ENCODE measurements at regions not wholly inside any gene's neighbourhood (a gene's known extent, or its start where the extent isn't known, plus 50 kb on each side); places are given as distances from the start of the nearest gene placed in this dataset.

- Histone ChIP-seq H3K27ac (no peak overlapping the region), H3K27me3 (no peaks in the 10 kb centered on the region), H3K4me1 (no peaks in the 10 kb centered on the region), H3K36me3 (no peaks in the 10 kb centered on the region), H3K9me3 (no peaks in the 10 kb centered on the region), H3K4me3 (no peak overlapping the region)
- DNase-seq (no peak), ATAC-seq (no peak)
- in situ Hi-C loops (cut with MboI; ENCODE audit: low sequenced_read_pairs in 4 of 4) = no loop called here
- intact Hi-C loops (cut with DNase I; ENCODE audit: low total_unique reads) = no loop called here
- no peak for TF ChIP-seq POLR2A (IDR thresholded peaks at IDR 0.05)
- TF ChIP-seq CTCF (IDR thresholded peaks at IDR 0.05 in 4 of 5, conservative IDR thresholded peaks at IDR 0.05 in 1 of 5) = no peak
These were observed 389.1 kb upstream of the TENM4 start for GRCh38 chr11:79829891-79830290.

DNA sequence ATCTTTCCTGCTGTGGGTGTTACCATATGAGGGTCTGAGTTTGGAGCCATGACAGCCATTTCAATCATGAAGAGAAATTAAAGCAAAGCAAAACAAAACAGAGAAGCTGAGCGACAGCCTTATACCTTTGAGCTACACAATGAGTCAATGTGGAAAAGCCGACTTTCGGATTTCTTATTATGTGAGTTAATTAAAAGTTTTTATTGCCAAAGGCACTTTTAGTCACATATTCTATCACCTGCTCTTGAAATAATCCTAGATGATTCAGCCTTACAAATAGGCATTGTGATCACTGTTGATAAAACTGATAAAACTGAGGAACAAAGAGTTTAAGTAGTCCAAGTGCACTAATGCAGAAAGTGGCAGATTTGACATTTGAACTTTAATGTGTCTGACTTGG lies 381.9 kb upstream of the TENM4 start:
- Histone ChIP-seq H3K36me3 (no peaks in the 10 kb centered on the region), H3K27me3 (no peaks in the 10 kb centered on the region), H3K4me1 (no peaks in the 10 kb centered on the region), H3K9me3 (no peaks in the 10 kb centered on the region), H3K4me3 (no peak overlapping the region), H3K27ac (no peak overlapping the region)
- no peak for ATAC-seq
- in situ Hi-C loops (cut with MboI; ENCODE audit: low sequenced_read_pairs in 4 of 4) (no loop called here), intact Hi-C loops (cut with DNase I; ENCODE audit: low total_unique reads) (no loop called here)
- TF ChIP-seq POLR2A (IDR thresholded peaks at IDR 0.05) (no peak), CTCF (IDR thresholded peaks at IDR 0.05 in 4 of 5, conservative IDR thresholded peaks at IDR 0.05 in 1 of 5) (no peak)
- no peak for DNase-seq

DNA sequence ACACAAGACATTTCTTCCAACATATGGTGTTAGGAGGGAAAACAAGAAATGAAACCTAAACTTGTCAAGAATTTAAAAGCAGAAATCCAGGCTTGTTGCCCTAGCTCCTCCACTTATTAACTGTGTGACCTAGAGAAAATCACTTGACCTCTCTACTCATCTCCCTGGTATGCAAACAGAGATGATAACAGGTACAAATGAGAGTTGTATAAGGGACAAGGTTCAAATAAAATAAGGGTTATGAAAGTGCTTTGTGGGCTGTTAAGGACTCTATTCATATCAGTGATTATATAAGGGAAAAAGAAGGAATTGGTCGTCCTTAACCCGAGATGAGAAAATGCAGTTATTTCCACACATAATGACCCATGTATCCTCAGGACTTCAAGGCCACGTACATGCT lies 372.7 kb upstream of the TENM4 start:
- H3K27ac ChIP-seq = no peak overlapping the region
- TF ChIP-seq POLR2A (IDR thresholded peaks at IDR 0.05) = no peak
- TF ChIP-seq CTCF (IDR thresholded peaks at IDR 0.05 in 4 of 5, conservative IDR thresholded peaks at IDR 0.05 in 1 of 5) = no peak
- no peak for DNase-seq
- no peaks in the 10 kb centered on the region for H3K9me3 ChIP-seq
- H3K36me3 ChIP-seq = no peaks in the 10 kb centered on the region
- H3K4me1 ChIP-seq = no peaks in the 10 kb centered on the region
- no peak overlapping the region for H3K4me3 ChIP-seq
- in situ Hi-C loops (cut with MboI; ENCODE audit: low sequenced_read_pairs in 4 of 4) (no loop called here), intact Hi-C loops (cut with DNase I; ENCODE audit: low total_unique reads) (no loop called here)
- ATAC-seq = no peak
- H3K27me3 ChIP-seq = no peaks in the 10 kb centered on the region

GRCh38 chr11:79809487-79809886 lies 368.7 kb upstream of the TENM4 start:
- no peak for ATAC-seq
- no peak overlapping the region for H3K27ac ChIP-seq
- in situ Hi-C loops (cut with MboI; ENCODE audit: low sequenced_read_pairs in 4 of 4) (no loop called here), intact Hi-C loops (cut with DNase I; ENCODE audit: low total_unique reads) (no loop called here)
- DNase-seq = no peak
- H3K9me3 ChIP-seq = no peaks in the 10 kb centered on the region
- TF ChIP-seq POLR2A (IDR thresholded peaks at IDR 0.05) = no peak
- TF ChIP-seq CTCF (IDR thresholded peaks at IDR 0.05 in 4 of 5, conservative IDR thresholded peaks at IDR 0.05 in 1 of 5) = no peak
- no peaks in the 10 kb centered on the region for H3K27me3 ChIP-seq
- no peaks in the 10 kb centered on the region for H3K4me1 ChIP-seq
- no peak overlapping the region for H3K4me3 ChIP-seq
- no peaks in the 10 kb centered on the region for H3K36me3 ChIP-seq

DNA sequence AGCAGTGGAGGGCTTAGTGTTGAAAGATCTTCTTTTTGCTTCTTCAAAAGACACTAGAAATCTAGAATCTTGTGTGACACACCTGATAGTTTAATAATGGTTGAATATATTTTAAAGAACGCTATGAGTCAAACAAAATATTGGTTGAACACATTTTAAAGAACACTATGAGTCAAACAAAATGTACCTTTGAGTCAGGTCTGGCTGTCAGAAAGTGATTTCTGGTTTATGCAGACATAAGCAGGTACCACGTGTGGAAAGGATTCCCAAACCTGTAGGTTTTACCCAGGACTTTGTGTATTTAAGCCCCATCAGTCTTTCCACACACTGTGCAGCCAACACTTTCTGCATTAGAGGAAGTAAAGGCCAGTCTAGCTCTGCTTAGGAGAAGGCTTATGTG lies 366.7 kb upstream of the TENM4 start:
- H3K9me3 ChIP-seq = no peaks in the 10 kb centered on the region
- TF ChIP-seq POLR2A (IDR thresholded peaks at IDR 0.05) = no peak
- TF ChIP-seq CTCF (IDR thresholded peaks at IDR 0.05 in 4 of 5, conservative IDR thresholded peaks at IDR 0.05 in 1 of 5) = no peak
- in situ Hi-C loops (cut with MboI; ENCODE audit: low sequenced_read_pairs in 4 of 4) = no loop called here
- H3K36me3 ChIP-seq = no peaks in the 10 kb centered on the region
- intact Hi-C loops (cut with DNase I; ENCODE audit: low total_unique reads) = no loop called here
- no peak overlapping the region for H3K27ac ChIP-seq
- no peak overlapping the region for H3K4me3 ChIP-seq
- no peak for DNase-seq
- no peak for ATAC-seq
- H3K27me3 ChIP-seq = no peaks in the 10 kb centered on the region
- H3K4me1 ChIP-seq = no peaks in the 10 kb centered on the region

All from gastrocnemius medialis (tissue), 4 donors.